ENCODE measurements at regions not wholly inside any gene's neighbourhood (a gene's known extent, or its start where the extent isn't known, plus 50 kb on each side); places are given as distances from the start of the nearest gene placed in this dataset.
"Not testable (repeated sequence)": the region's sequence is repeated elsewhere in the genome, so short reads cannot be mapped to it uniquely, and the experiment has no call there.

DNA sequence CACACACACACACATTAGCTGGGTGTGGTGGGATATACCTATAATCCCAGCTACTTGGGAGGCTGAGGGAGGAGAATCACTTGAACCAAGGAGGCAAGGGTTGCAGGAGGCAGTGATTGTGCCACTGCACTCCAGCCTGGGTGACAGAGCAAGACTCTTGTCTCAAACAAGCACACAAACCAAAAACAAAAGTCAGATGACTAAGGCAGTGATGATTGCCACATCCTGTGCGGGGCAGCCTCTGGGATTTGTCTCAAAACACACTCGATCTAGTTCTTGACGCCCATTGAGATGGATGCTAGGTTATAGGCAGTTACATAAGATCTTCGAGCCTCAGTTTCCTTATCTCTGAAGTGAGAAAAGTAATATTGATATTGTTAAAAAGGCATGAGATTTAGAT lies 57.8 kb upstream of the NBPF8 start:
- not testable (repeated sequence) for H3K9ac ChIP-seq (ENCODE audit: low read length); H2AFZ ChIP-seq (ENCODE audit: low read length); H3K27ac ChIP-seq (ENCODE audit: low read depth, low read length, poor library complexity, severe bottlenecking); H3K4me3 ChIP-seq (ENCODE audit: low read depth, low read length, poor library complexity, severe bottlenecking); H3F3A ChIP-seq (ENCODE audit: insufficient read depth, low read length); H4K20me1 ChIP-seq (ENCODE audit: insufficient read depth, low read length); H3K4me2 ChIP-seq (ENCODE audit: low read length); H3K4me1 ChIP-seq (ENCODE audit: insufficient read depth, low read length, severe bottlenecking); H3K9me2 ChIP-seq (ENCODE audit: low read depth, low read length); H3K36me3 ChIP-seq (ENCODE audit: insufficient read depth, low read length); H3K27me3 ChIP-seq (ENCODE audit: insufficient read depth, low read length); H3K79me2 ChIP-seq (ENCODE audit: insufficient read depth, low read length); H3K9me3 ChIP-seq (ENCODE audit: low read length)

DNA sequence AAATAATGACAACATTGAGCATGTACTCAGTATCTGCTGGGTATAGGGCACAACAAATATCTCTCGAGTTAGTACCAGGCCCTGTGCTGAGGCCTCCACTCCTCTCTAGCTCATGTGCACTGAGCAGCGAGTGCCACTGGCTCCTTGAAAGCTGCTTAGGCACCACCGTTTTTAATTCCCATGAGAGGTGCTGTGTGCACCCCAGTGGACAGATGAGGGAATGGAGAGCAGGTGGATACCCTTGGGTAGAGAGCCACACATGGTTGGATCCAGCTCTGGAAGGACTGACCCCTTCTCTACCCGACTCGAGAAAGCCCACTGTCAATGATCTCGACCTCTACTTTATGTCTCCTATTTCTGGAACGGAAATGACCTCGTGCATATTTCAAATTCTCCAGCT lies 58.7 kb upstream of the NBPF8 start:
- not testable (repeated sequence) for H3K9ac ChIP-seq (ENCODE audit: low read length); H3F3A ChIP-seq (ENCODE audit: insufficient read depth, low read length); H3K27ac ChIP-seq (ENCODE audit: low read depth, low read length, poor library complexity, severe bottlenecking); H3K4me1 ChIP-seq (ENCODE audit: insufficient read depth, low read length, severe bottlenecking); H2AFZ ChIP-seq (ENCODE audit: low read length); H3K9me3 ChIP-seq (ENCODE audit: low read length); H3K4me3 ChIP-seq (ENCODE audit: low read depth, low read length, poor library complexity, severe bottlenecking); H4K20me1 ChIP-seq (ENCODE audit: insufficient read depth, low read length); H3K9me2 ChIP-seq (ENCODE audit: low read depth, low read length); H3K36me3 ChIP-seq (ENCODE audit: insufficient read depth, low read length); H3K4me2 ChIP-seq (ENCODE audit: low read length); H3K79me2 ChIP-seq (ENCODE audit: insufficient read depth, low read length); H3K27me3 ChIP-seq (ENCODE audit: insufficient read depth, low read length)

DNA sequence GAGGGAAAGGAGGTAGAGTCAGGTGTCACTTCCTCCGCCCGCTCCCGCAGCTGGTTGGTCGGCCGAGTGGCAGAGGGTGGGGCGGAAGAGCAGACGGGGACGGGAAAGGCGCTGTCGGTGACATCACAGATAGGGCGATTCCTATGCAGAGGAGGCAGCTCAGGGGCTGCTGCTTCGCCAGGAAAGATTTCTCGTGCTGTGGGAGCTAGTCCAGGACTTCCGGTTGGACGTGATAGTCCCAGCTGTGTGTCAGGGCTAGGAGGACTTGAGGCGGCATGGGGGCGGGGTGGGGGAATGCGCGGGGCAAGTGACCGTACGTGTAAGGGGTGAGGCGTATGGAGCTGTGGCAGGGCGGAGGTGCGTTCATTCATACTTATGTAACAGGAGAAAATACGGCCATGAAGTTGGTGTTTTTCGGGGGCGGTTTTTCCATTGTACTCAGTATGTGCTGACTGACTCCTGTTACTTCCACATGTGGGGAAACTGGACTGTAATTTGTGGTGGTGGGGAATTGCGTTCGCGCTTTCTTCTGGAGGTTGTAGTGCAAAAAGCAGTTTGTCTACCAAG lies 60.1 kb upstream of the NBPF8 start:
- not testable (repeated sequence) for H3K79me2 ChIP-seq (ENCODE audit: insufficient read depth, low read length); H3K27me3 ChIP-seq (ENCODE audit: insufficient read depth, low read length); H4K20me1 ChIP-seq (ENCODE audit: insufficient read depth, low read length); H3K9me2 ChIP-seq (ENCODE audit: low read depth, low read length); H3K36me3 ChIP-seq (ENCODE audit: insufficient read depth, low read length); H2AFZ ChIP-seq (ENCODE audit: low read length); H3K4me1 ChIP-seq (ENCODE audit: insufficient read depth, low read length, severe bottlenecking); H3K9me3 ChIP-seq (ENCODE audit: low read length); H3F3A ChIP-seq (ENCODE audit: insufficient read depth, low read length)
- Histone ChIP-seq H3K27ac (ENCODE audit: low read depth, low read length, poor library complexity, severe bottlenecking) (peak overlapping the region; percentile 50), H3K9ac (ENCODE audit: low read length) (peak overlapping the region; percentile 56; the same call in 1 of the 2 replicates), H3K4me3 (ENCODE audit: low read depth, low read length, poor library complexity, severe bottlenecking) (peak overlapping the region; percentile 57), H3K4me2 (ENCODE audit: low read length) (peak overlapping the region; percentile 55; the same call in 1 of the 2 replicates)

DNA sequence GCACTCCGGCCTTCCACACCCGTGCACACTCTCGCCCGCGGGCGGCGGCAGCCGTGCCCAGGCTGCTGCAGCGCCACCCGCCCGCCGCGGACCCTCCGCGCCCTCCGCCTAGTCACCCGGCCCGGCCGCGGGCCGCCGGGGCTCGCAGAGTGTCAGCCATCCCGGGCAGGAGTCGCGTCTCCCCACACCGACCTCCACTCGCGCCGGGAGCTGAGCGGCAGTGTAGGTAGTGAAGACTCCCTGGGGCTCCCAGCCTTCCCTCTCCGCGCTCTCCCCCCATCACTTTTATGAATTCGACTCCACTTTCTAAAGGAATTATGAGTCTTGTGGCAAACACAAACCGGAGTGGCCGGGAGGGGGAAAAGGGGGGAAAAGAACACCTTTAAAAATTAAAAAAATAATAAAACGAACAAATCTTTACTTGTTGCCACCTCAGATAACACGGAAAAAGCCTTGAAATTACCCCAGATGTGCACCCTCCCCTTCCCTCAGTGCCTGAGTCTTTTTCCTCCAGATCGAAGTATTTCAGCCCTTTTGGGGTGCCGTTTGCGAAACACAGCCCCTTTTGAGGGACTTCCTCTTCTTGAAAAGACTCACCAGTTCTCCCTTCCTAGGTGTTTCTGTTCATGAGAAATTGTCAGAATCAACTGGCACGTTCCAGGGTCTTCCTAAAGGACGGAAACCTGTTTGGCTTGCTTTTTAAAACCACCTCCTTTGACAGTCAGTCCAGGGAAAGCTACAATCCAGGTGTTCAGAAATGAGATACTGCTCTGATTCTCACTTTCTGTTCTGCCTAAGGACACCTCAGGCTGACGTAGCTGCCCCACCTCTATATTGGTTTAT lies 72.4 kb upstream of the NBPF8 start:
- H3K27me3 ChIP-seq (ENCODE audit: insufficient read depth, low read length); H3K4me3 ChIP-seq (ENCODE audit: low read depth, low read length, poor library complexity, severe bottlenecking); H3K36me3 ChIP-seq (ENCODE audit: insufficient read depth, low read length); H3K4me1 ChIP-seq (ENCODE audit: insufficient read depth, low read length, severe bottlenecking); H4K20me1 ChIP-seq (ENCODE audit: insufficient read depth, low read length); H3F3A ChIP-seq (ENCODE audit: insufficient read depth, low read length); H2AFZ ChIP-seq (ENCODE audit: low read length); H3K79me2 ChIP-seq (ENCODE audit: insufficient read depth, low read length); H3K4me2 ChIP-seq (ENCODE audit: low read length); H3K9me2 ChIP-seq (ENCODE audit: low read depth, low read length); H3K27ac ChIP-seq (ENCODE audit: low read depth, low read length, poor library complexity, severe bottlenecking); H3K9me3 ChIP-seq (ENCODE audit: low read length); H3K9ac ChIP-seq (ENCODE audit: low read length): not testable (repeated sequence)

DNA sequence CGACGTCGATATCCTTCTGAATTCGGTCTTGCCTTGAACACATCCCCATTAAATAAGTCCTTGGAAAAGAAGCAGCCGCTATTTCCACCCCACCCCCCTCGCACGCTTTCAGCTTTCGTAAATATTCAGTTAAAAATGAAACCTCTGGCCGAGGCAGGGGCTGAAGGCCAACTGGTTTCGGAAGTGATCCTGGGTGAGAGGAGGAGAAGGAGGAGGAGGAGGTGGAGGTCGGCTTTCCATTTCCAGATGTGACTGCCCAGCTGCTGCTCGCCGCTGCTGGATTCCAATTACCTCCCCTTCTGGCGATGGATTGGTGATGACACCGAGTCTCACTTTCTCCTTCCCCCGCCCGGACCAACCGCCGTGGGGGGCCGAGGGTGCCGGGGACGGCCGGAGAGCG lies 73.1 kb upstream of the NBPF8 start:
- not testable (repeated sequence) for H2AFZ ChIP-seq (ENCODE audit: low read length); H3K79me2 ChIP-seq (ENCODE audit: insufficient read depth, low read length); H3K27me3 ChIP-seq (ENCODE audit: insufficient read depth, low read length); H3K9me3 ChIP-seq (ENCODE audit: low read length); H3K9me2 ChIP-seq (ENCODE audit: low read depth, low read length); H3F3A ChIP-seq (ENCODE audit: insufficient read depth, low read length); H3K36me3 ChIP-seq (ENCODE audit: insufficient read depth, low read length); H3K27ac ChIP-seq (ENCODE audit: low read depth, low read length, poor library complexity, severe bottlenecking); H4K20me1 ChIP-seq (ENCODE audit: insufficient read depth, low read length); H3K4me1 ChIP-seq (ENCODE audit: insufficient read depth, low read length, severe bottlenecking)
- peak overlapping the region; percentile 62; the same call in 1 of the 2 replicates for H3K9ac ChIP-seq (ENCODE audit: low read length)
- H3K4me3 ChIP-seq (ENCODE audit: low read depth, low read length, poor library complexity, severe bottlenecking), result peak overlapping the region; percentile 62
- H3K4me2 ChIP-seq (ENCODE audit: low read length), result peak overlapping the region; percentile 62

DNA sequence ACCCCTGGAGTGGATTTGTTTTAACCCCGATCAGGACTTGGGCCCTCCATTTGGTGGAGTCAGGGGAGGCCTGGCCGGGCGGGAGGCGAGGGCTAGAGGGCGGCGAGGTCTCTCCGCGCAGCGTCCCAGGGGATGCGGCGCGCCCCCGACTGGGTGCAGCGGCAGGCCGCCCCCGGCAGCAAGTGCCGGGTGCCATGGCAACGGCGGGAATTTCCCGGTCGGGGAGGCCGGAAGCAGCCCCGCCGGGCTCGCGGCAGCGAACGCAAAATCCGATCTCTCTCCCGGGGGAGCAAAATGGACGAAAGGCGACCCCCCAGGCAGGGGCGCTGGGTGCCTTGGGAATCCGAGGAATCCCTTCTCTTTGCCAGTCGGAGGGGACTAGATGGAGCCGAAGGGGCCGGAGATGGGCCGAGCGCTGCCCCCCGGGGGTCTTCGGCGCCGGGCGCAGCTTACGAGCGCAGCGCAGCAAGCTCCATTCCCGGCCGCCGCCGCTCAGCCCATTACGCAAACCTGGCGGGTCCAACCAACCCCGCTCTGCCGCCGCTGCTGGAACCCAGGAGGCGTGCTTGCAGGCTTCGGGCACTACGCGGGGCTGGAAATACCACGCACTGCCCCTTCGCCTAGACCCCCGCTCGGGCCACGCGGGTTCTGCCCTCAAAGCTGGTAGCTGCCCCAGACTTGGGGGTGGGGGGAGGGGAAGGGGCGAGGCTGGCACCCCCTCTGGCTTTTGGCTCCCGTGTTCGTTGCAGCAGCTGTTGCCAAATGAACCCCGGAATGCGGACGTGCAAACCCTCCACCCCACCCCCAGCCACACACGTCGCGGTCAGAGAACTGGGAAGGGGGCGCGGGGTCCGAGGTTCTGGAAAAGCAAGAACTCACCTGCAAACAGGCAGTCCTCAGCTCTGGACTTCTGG lies 73.7 kb upstream of the NBPF8 start:
- H3K4me1 ChIP-seq (ENCODE audit: insufficient read depth, low read length, severe bottlenecking); H3F3A ChIP-seq (ENCODE audit: insufficient read depth, low read length); H3K9me3 ChIP-seq (ENCODE audit: low read length); H2AFZ ChIP-seq (ENCODE audit: low read length); H4K20me1 ChIP-seq (ENCODE audit: insufficient read depth, low read length); H3K27ac ChIP-seq (ENCODE audit: low read depth, low read length, poor library complexity, severe bottlenecking); H3K79me2 ChIP-seq (ENCODE audit: insufficient read depth, low read length); H3K27me3 ChIP-seq (ENCODE audit: insufficient read depth, low read length); H3K9me2 ChIP-seq (ENCODE audit: low read depth, low read length); H3K36me3 ChIP-seq (ENCODE audit: insufficient read depth, low read length): not testable (repeated sequence)
- peak overlapping the region; percentile 62 for H3K4me3 ChIP-seq (ENCODE audit: low read depth, low read length, poor library complexity, severe bottlenecking)
- peak overlapping the region; percentile 62 for H3K4me2 ChIP-seq (ENCODE audit: low read length)
- peak overlapping the region; percentile 62; the same call in 1 of the 2 replicates for H3K9ac ChIP-seq (ENCODE audit: low read length)

DNA sequence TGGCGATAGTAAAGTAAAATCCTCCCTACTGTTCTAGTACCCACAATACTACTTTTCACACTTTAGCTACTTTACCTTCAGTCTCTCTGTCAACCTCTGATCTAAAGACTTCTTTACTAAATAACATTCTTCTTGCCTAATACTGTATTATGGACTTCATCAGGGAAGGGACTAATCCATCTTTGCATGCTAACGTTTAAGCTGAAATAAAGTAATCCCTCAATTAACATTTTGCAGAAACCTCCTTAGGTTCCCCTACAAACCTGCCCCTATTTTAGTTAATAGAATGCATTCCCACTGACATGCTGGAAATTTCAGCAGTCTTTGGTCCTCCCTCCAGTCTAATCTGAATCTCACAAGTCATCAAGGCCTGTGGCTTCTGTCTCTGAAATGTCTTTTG lies 99.1 kb upstream of the NBPF8 start:
- not testable (repeated sequence) for H3K27ac ChIP-seq (ENCODE audit: low read depth, low read length, poor library complexity, severe bottlenecking); H3K27me3 ChIP-seq (ENCODE audit: insufficient read depth, low read length); H3K9me2 ChIP-seq (ENCODE audit: low read depth, low read length); H3F3A ChIP-seq (ENCODE audit: insufficient read depth, low read length); H2AFZ ChIP-seq (ENCODE audit: low read length); H3K36me3 ChIP-seq (ENCODE audit: insufficient read depth, low read length); H3K9ac ChIP-seq (ENCODE audit: low read length); H3K4me2 ChIP-seq (ENCODE audit: low read length); H3K9me3 ChIP-seq (ENCODE audit: low read length); H4K20me1 ChIP-seq (ENCODE audit: insufficient read depth, low read length); H3K4me3 ChIP-seq (ENCODE audit: low read depth, low read length, poor library complexity, severe bottlenecking); H3K79me2 ChIP-seq (ENCODE audit: insufficient read depth, low read length); H3K4me1 ChIP-seq (ENCODE audit: insufficient read depth, low read length, severe bottlenecking)

All from OCI-LY1 (cell line).